B cell (primary cell): ENCODE measurements at regions not wholly inside any gene's neighbourhood (a gene's known extent, or its start where the extent isn't known, plus 50 kb on each side); places are given as distances from the start of the nearest gene placed in this dataset.

Source experiments
- ATAC-seq: fragments of 200-7000 bp; cut with Tn5 transposase; one replicate; pipeline ENCODE4 v1.10.0; 2021; ENCODE audit warnings: low read depth, mild to moderate bottlenecking, moderate number of reproducible peaks, moderate library complexity
- CTCF ChIA-PET: fragments of 350-600 bp; sonication (Branson Sonifier 250); formaldehyde crosslinking; loops from one replicate; lab custom pipeline; 2021; ENCODE audit warnings: antibody characterized with exemption, inconsistent platforms; lab: Charles Lee
- POLR2A ChIA-PET: fragments of 350-600 bp; sonication (Branson Sonifier 250); formaldehyde crosslinking; loops from one replicate; lab custom pipeline; 2021; ENCODE audit warnings: antibody characterized with exemption; lab: Charles Lee
- DNase-seq: peaks from one replicate; pipeline ENCODE4 v3.0.0; 2013
- H2AFZ ChIP-seq: 2 replicates; pipeline ENCODE4 v1.6.1; 2012; ENCODE audit warnings: mild to moderate bottlenecking, low read depth, low read length; ENCODE audit not compliant: insufficient read depth, poor library complexity, severe bottlenecking
- H3K27ac ChIP-seq, 2 donors: 1 replicate in 1 of 2; 2 replicates in 1 of 2; pipeline ENCODE4 v1.5.1; 2012 to 2013; ENCODE audit warnings: low read length in 2 of 2, mild to moderate bottlenecking in 2 of 2, moderate library complexity in 1 of 2
- H3K27me3 ChIP-seq, 4 experiments: fragments of 200-600 bp in 1 of 4; sonication (generic) in 1 of 4; replicated peaks in 1 of 4; 1 replicate in 2 of 4; 2 replicates in 2 of 4; pipeline versions ENCODE4 v1.6.1 to v1.7.0; 2013 to 2016; ENCODE audit warnings: low read length in 3 of 4, mild to moderate bottlenecking in 2 of 4, mixed read lengths in 1 of 4, moderate library complexity in 1 of 4; ENCODE audit not compliant: insufficient read depth in 4 of 4, control insufficient read depth in 3 of 4; ENCODE audit errors: control extremely low read depth in 1 of 4
- H3K36me3 ChIP-seq, 2 experiments: replicated peaks in 1 of 2; 1 replicate in 1 of 2; 2 replicates in 1 of 2; pipeline versions ENCODE4 v1.6.1 to v1.7.1; 2013; ENCODE audit warnings: low read length in 1 of 2; ENCODE audit not compliant: insufficient read depth in 2 of 2, control insufficient read depth in 1 of 2; ENCODE audit errors: control extremely low read depth in 1 of 2, extremely low read depth in 1 of 2
- H3K4me1 ChIP-seq, 2 donors: fragments of 200-600 bp in 1 of 2; sonication (generic) in 1 of 2; 1 replicate in 1 of 2; 2 replicates in 1 of 2; pipeline versions ENCODE4 v1.5.1 to v1.6.1; 2013 to 2017; ENCODE audit warnings: low read length in 2 of 2; ENCODE audit not compliant: control insufficient read depth in 2 of 2, insufficient read depth in 2 of 2
- H3K4me2 ChIP-seq: replicated peaks from 2 replicates; pipeline ENCODE3; 2012; ENCODE audit warnings: mild to moderate bottlenecking, low read depth, low read length; ENCODE audit not compliant: poor library complexity, severe bottlenecking
- H3K4me3 ChIP-seq, 5 experiments: fragments of 200-600 bp in 1 of 5; sonication (generic) in 1 of 5; 1 replicate in 3 of 5; 2 replicates in 2 of 5; pipeline versions ENCODE4 v1.5.1 to v1.7.0; 2011 to 2016; ENCODE audit warnings: low read length in 4 of 5, mild to moderate bottlenecking in 4 of 5, low read depth in 2 of 5, control low read depth in 1 of 5, moderate library complexity in 1 of 5; ENCODE audit not compliant: insufficient read depth in 1 of 5; ENCODE audit errors: control extremely low read depth in 1 of 5, extremely low read depth in 1 of 5
- H3K79me2 ChIP-seq: fragments of 200-600 bp; sonication (generic); one replicate; pipeline ENCODE4 v1.6.0; 2016; ENCODE audit warnings: low read length; ENCODE audit not compliant: control insufficient read depth, insufficient read depth
- H3K9ac ChIP-seq: fragments of 200-600 bp; sonication (generic); 2 replicates; pipeline ENCODE4 v1.6.1; 2017; ENCODE audit warnings: mild to moderate bottlenecking, low read length, moderate library complexity
- H3K9me3 ChIP-seq, 3 donors: one replicate each; pipeline versions ENCODE4 v1.6.1 to v1.7.1; 2013; ENCODE audit warnings: low read length in 2 of 3; ENCODE audit not compliant: control insufficient read depth in 2 of 3, insufficient read depth in 1 of 3; ENCODE audit errors: control extremely low read depth in 1 of 3
- H4K20me1 ChIP-seq: 2 replicates; pipeline ENCODE4 v1.6.0; 2012; ENCODE audit warnings: mild to moderate bottlenecking, low read length; ENCODE audit not compliant: insufficient read depth, control insufficient read depth, poor library complexity, severe bottlenecking
- H3K27ac Mint-ChIP-seq: one replicate; pipeline ENCODE4 v1.8.0; 2021; ENCODE audit warnings: mixed read lengths
- H3K27me3 Mint-ChIP-seq: one replicate; pipeline ENCODE4 v1.8.0; 2021; ENCODE audit warnings: mixed read lengths
- H3K4me1 Mint-ChIP-seq: one replicate; pipeline ENCODE4 v1.8.0; 2021; ENCODE audit warnings: mixed read lengths
- H3K4me3 Mint-ChIP-seq: one replicate; pipeline ENCODE4 v1.8.0; 2021; ENCODE audit warnings: mixed read lengths
- H3K9me3 Mint-ChIP-seq: one replicate; pipeline ENCODE4 v1.8.0; 2022; ENCODE audit warnings: mixed read lengths; ENCODE audit not compliant: insufficient read depth
- EZH2 ChIP-seq: IDR thresholded peaks from 2 replicates; pipeline ENCODE4 v1.6.1; 2012; ENCODE audit warnings: borderline replicate concordance, low read depth, mild to moderate bottlenecking, moderate library complexity, low read length; ENCODE audit not compliant: insufficient read depth, poor library complexity, severe bottlenecking
- WGBS: methylation state at CpG from one replicate; pipeline ENCODE4 v1.1.5; 2013; ENCODE audit warnings: missing lambda C conversion rate; ENCODE audit not compliant: insufficient coverage; 5-methylcytosine and 5-hydroxymethylcytosine counted together
- intact Hi-C: fragments of 100-400 bp; cut with micrococcal nuclease; formaldehyde crosslinking; loops from one replicate; pipeline ENCODE4 v1.10.0; 2022
- TF ChIP-seq, protein P1 (sequence below): fragments of 200-600 bp; IDR thresholded peaks from one replicate; pipeline ENCODE4 v1.8.0; 2022; ENCODE audit warnings: antibody characterized with exemption, mild to moderate bottlenecking

DNA sequence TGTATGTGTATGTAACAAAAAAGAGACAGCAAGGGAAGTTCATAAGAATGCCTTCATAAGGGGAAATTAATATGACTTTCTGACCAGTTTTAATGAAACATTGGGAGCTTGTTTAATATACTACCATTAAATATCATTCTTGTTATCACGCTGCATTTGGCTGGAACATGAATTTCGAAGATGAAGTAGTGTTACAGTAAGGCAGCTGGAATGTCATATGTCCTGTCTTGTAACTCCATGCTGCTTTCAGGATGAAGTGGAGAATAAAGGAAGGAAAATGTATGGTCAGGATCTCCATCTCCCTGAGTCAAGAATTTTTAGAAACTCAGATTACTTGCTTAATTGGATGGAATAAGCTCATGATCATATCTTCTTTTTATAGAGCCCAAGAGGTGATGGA lies 61.5 kb upstream of the DMAC1 start:
- ATAC-seq (no peak), DNase-seq (no peak)
- no peaks in the 10 kb centered on the region for H3K27me3 ChIP-seq
- H3K4me1 ChIP-seq, result no peaks in the 10 kb centered on the region
- no peaks in the 10 kb centered on the region for H3K4me1 Mint-ChIP-seq
- no peaks in the 10 kb centered on the region for H3K27me3 Mint-ChIP-seq
- H3K4me2 ChIP-seq, result no peak overlapping the region
- no peak overlapping the region for H2AFZ ChIP-seq
- TF ChIP-seq, protein P1, sequence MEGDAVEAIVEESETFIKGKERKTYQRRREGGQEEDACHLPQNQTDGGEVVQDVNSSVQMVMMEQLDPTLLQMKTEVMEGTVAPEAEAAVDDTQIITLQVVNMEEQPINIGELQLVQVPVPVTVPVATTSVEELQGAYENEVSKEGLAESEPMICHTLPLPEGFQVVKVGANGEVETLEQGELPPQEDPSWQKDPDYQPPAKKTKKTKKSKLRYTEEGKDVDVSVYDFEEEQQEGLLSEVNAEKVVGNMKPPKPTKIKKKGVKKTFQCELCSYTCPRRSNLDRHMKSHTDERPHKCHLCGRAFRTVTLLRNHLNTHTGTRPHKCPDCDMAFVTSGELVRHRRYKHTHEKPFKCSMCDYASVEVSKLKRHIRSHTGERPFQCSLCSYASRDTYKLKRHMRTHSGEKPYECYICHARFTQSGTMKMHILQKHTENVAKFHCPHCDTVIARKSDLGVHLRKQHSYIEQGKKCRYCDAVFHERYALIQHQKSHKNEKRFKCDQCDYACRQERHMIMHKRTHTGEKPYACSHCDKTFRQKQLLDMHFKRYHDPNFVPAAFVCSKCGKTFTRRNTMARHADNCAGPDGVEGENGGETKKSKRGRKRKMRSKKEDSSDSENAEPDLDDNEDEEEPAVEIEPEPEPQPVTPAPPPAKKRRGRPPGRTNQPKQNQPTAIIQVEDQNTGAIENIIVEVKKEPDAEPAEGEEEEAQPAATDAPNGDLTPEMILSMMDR, result no peak
- TF ChIP-seq EZH2, result no peak
- H3K9me3 ChIP-seq, result no peaks in the 10 kb centered on the region
- H3K27ac Mint-ChIP-seq, result no peak overlapping the region
- no peaks in the 10 kb centered on the region for H4K20me1 ChIP-seq
- H3K9ac ChIP-seq, result no peak overlapping the region
- no peaks in the 10 kb centered on the region for H3K79me2 ChIP-seq
- H3K36me3 ChIP-seq, result no peaks in the 10 kb centered on the region
- ChIA-PET POLR2A (no interaction called here), CTCF (interaction anchor here (0.5 to 1.0 kb wide), 2 partner anchors 16 to 972 kb away, joined by 3 read pairs; no protein-coding TSS in a partner anchor)
- WGBS, result no CpG with 5 or more reads among the region's 2 CpGs
- H3K4me3 ChIP-seq, result no peak overlapping the region
- intact Hi-C loops, result no loop called here
- H3K27ac ChIP-seq, result no peak overlapping the region
- no peaks in the 10 kb centered on the region for H3K9me3 Mint-ChIP-seq
- no peak overlapping the region for H3K4me3 Mint-ChIP-seq

DNA sequence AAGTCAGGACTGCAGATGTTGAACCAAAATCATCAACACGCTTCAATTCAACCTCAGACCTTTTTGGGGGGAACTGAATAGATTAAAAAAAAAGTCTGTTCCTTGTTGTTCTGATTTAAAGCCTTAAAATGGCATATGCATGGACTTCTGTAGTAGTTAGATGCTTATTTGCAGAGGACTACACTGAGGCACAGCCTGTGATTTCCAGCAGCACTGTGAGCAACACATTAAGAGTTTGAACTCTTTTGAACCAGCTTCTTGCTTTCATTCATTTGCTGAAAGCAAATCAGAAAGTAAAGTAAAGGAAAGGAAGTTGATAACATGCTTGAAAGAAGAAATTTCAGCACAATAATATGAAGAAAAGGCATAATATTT lies 60.7 kb upstream of the DMAC1 start:
- Histone ChIP-seq H3K79me2 (no peaks in the 10 kb centered on the region), H3K4me2 (no peak overlapping the region), H3K9me3 (no peaks in the 10 kb centered on the region), H3K36me3 (no peaks in the 10 kb centered on the region), H3K27me3 (no peaks in the 10 kb centered on the region), H4K20me1 (no peaks in the 10 kb centered on the region), H3K4me1 (no peaks in the 10 kb centered on the region), H3K27ac (no peak overlapping the region), H2AFZ (no peak overlapping the region), H3K4me3 (no peak overlapping the region), H3K9ac (no peak overlapping the region)
- DNase-seq, result no peak
- Mint-ChIP-seq H3K4me1 (no peaks in the 10 kb centered on the region), H3K27me3 (no peaks in the 10 kb centered on the region), H3K27ac (no peak overlapping the region), H3K4me3 (no peak overlapping the region), H3K9me3 (no peaks in the 10 kb centered on the region)
- ChIA-PET POLR2A (no interaction called here), CTCF (interaction anchor here (0.5 kb wide), 1 partner anchor 973 kb away, joined by 3 read pairs; no protein-coding TSS in a partner anchor)
- intact Hi-C loops, result no loop called here
- ATAC-seq, result no peak
- WGBS, result no CpG with 5 or more reads among the region's 1 CpG
- TF ChIP-seq, protein P1, result no peak
